ENCODE measurements at regions not wholly inside any gene's neighbourhood (a gene's known extent, or its start where the extent isn't known, plus 50 kb on each side); places are given as distances from the start of the nearest gene placed in this dataset.
"Not testable (repeated sequence)": the region's sequence is repeated elsewhere in the genome, so short reads cannot be mapped to it uniquely, and the experiment has no call there.

GRCh38 chr16:88152879-88153278 lies 201.6 kb downstream of the BANP start:
- TF ChIP-seq ZNF561 (CRISPR knock-in tag; conservative IDR thresholded peaks at IDR 0.05); MAFK (IDR thresholded peaks at IDR 0.05; ENCODE audit: low read length); ZNF23 (CRISPR knock-in tag; IDR thresholded peaks at IDR 0.05); SMARCB1 (IDR thresholded peaks at IDR 0.05; ENCODE audit: insufficient read length, low read depth); POLR2G (IDR thresholded peaks at IDR 0.05; ENCODE audit: low read depth, low read length): not testable (repeated sequence)

Data from K562 (cell line).